C4-2B (cell line): ENCODE measurements at regions not wholly inside any gene's neighbourhood (a gene's known extent, or its start where the extent isn't known, plus 50 kb on each side); places are given as distances from the start of the nearest gene placed in this dataset.

ENCODE experiments used
- ZFX ChIP-seq: fragments of 450-650 bp; IDR thresholded peaks from 2 replicates; pipeline ENCODE4 v1.6.1; 2017
- TF ChIP-seq, protein P1 (sequence below): fragments of 450-650 bp; conservative IDR thresholded peaks from 2 replicates; pipeline ENCODE4 v1.5.1; 2017; ENCODE audit warnings: mild to moderate bottlenecking

DNA sequence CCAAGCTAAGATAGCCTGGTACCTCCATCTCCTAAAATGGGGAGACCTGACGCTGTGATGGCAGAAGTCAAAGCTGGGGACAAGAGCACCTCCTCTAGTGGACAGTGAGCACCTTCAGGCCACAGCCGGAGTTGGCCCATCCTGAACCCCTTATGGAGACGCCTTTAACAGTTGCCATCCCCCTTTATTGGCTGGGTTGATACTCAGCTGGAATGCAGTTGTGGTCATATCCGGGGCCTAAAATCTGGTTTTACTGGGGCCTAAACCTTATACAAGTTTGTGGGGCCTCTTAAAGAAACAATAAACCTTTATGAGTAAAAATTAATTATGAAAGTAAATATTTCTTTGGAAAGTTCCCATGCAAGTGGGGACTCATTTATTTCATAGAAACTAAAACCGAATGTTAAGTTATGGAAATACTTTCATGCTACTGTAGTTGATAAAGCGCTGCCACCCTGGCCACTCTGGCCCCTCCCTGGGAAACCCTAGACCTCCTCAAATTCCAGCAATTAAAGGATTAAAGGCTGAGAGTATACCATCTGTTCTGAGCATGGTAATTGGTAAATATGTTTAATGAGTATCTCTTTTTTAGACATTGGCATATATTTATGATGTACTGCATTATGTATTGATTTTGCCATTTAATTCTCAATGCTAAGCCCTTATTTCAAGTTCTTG is 95.1 kb upstream of the SASH1 start:
- TF ChIP-seq, protein P1, sequence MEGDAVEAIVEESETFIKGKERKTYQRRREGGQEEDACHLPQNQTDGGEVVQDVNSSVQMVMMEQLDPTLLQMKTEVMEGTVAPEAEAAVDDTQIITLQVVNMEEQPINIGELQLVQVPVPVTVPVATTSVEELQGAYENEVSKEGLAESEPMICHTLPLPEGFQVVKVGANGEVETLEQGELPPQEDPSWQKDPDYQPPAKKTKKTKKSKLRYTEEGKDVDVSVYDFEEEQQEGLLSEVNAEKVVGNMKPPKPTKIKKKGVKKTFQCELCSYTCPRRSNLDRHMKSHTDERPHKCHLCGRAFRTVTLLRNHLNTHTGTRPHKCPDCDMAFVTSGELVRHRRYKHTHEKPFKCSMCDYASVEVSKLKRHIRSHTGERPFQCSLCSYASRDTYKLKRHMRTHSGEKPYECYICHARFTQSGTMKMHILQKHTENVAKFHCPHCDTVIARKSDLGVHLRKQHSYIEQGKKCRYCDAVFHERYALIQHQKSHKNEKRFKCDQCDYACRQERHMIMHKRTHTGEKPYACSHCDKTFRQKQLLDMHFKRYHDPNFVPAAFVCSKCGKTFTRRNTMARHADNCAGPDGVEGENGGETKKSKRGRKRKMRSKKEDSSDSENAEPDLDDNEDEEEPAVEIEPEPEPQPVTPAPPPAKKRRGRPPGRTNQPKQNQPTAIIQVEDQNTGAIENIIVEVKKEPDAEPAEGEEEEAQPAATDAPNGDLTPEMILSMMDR, result no peak
- TF ChIP-seq ZFX, result no peak
